ENCODE measurements at regions not wholly inside any gene's neighbourhood (a gene's known extent, or its start where the extent isn't known, plus 50 kb on each side); places are given as distances from the start of the nearest gene placed in this dataset.

GRCh38 chr4:117429506-117429905, 344.1 kb upstream of the TRAM1L1 start:
- DNase-seq (ENCODE audit: low spot score): no peak

DNA sequence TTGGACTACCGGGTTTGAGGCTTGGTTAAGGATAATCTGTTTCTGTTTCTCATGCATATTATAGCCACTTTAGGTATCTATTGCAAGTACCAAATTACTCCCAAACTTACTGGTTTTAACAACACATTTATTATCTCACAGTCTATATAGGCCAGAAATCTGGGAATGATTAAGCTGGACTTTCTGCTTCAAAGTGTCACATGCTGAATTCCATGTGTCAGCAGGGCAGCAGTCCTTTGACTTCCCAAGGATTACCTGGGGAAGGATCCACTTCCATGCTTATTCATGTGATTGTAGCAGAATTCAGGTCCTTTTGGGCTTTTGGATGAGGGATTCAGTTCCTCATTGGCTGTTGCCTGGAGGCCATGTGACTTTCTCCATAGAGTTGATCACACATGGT, 349.0 kb upstream of the TRAM1L1 start:
- DNase-seq (ENCODE audit: low spot score): peak; percentile 38

DNA sequence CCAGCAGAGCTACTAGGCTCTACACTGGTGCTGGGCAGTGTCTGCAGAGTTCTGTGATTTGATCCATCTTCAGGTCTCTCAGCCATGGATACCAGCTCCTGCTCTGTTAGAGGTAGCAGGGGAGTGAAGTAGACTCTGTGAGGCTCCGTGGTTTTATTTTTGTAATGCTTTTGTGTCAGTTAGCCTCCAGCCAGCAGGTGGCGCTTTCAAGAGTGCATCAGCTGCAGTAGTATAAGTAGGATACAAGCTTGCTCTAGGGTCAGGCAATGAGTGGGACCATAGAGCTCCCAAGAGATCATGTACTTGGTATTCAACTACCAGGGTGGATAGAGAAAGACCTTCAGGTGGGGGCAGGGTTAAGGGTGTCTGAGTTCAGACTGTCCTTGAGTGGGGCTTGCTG, 362.5 kb upstream of the TRAM1L1 start:
- no peak for DNase-seq (ENCODE audit: low spot score)

GRCh38 chr4:117455088-117455487, 369.7 kb upstream of the TRAM1L1 start:
- peak; percentile 33 for DNase-seq (ENCODE audit: low spot score)

DNA sequence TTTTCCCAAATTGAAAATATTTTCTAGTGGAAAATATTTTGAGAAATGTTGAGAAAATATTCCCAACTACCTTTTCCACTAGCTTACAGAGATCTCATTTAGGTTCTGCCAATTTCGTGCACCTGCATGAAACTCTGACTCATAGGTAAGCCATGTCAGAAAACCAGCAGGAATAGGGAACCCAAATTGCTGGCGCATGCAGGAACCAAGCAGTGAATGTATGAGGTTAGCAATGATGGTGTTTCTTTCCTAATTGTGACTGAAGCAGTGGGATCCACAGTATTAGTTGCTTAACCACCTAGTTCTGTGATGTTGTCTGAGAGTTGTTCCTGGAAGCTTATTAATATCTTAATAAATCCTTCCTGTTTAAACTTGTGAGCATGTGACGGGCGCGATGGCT, 381.0 kb upstream of the TRAM1L1 start:
- peak; percentile 65 for DNase-seq (ENCODE audit: low spot score)

- no peak for DNase-seq (ENCODE audit: low spot score)
Observed at GRCh38 chr4:117467404-117467803, 382.0 kb upstream of the TRAM1L1 start.

DNA sequence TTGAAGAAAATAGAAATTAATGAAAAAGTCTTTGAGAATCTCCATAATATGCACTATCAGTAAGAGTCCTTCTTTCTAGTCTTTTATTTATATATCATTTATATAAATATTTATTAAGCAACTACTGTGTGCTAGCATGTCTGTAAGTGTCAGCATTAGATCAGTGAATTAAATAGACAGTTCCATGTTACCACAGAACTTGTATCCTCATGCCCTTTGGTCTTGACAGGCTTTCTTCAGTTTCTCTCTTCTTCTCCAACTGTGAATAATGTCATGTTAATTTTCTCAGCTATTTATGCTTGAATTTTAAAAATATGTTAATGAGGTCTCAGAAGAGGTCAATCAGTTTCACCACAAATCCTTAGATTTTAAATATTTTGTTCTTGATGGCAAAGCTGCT, 389.6 kb upstream of the TRAM1L1 start:
- no peak for DNase-seq (ENCODE audit: low spot score)

DNA sequence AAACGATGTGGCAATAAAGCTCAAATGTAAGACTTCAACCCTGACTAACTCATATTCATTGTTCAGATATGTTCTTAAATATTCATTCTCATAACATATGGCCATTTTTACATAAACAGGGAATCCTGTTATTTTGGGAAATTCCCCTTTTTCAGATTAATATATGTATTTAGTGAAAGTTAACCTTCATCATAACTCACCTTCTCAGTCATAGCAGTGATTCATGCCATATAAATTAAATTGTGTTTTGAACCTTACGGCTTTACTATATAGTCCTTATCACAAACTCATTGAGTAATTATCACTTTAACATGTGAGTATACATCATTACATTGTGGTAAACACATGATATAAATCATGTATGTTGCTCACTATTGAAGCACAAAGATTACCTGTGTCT, 392.5 kb upstream of the TRAM1L1 start:
- DNase-seq (ENCODE audit: low spot score): no peak

DNA sequence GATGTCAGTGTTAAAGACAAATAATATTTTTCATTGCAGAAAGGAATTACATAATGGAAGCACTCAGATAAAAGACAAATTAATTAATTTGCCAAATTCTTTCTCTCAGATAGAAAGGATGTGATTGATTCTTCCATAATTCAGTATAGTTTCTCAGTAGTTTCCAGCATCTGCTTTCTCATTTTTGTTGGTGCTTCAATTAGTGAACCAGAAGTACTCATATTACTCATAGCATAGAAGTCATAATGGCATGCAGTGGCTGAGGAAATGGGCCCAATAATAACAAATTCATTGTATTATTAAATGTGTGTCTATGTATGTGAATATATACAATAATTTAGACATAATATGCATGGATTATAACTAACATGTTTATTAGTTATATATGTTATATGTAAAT, 393.3 kb upstream of the TRAM1L1 start:
- DNase-seq (ENCODE audit: low spot score): no peak

DNA sequence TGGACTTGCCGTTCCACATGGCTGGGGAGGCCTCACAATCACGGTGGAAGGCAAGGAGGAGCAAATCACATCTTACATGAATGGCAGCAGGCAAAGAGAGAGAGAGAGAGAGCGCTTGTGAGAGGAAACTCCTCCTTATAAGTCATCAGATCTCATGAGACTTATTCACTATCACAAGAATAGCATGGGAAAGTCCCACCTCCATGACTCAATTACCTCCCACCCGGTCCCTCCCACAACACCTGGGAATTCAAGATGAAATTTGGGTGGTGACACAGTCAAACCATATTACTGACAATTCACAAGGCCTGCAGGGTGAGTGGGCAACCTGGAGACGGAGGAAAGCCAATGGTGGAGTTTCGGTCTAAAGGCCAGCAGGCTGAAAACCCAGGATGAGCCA, 394.3 kb upstream of the TRAM1L1 start:
- peak; percentile 83 for DNase-seq (ENCODE audit: low spot score)

- DNase-seq (ENCODE audit: low spot score): peak; percentile 69
Observed at GRCh38 chr4:117481742-117482141, 396.4 kb upstream of the TRAM1L1 start.

GRCh38 chr4:117488692-117489091, 403.3 kb upstream of the TRAM1L1 start:
- DNase-seq (ENCODE audit: low spot score): no peak

DNA sequence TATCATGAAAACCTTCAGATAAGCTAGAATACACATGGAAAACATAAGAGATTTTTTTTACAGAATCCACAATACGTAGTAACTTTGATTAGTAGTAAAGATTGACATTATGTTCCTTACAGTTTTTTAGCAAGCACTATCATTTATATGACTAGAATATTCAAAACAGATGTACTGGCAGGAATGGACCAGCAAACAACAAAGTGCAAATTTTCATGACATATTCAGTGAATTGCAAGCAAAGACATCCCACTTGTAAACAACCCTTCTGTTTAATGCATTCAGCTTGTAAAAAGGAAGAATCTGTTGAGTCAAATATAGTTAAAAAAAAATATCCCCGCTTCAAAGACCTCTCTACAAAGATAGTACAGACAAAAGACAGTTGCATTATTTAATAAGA, 403.7 kb upstream of the TRAM1L1 start:
- no peak for DNase-seq (ENCODE audit: low spot score)

DNA sequence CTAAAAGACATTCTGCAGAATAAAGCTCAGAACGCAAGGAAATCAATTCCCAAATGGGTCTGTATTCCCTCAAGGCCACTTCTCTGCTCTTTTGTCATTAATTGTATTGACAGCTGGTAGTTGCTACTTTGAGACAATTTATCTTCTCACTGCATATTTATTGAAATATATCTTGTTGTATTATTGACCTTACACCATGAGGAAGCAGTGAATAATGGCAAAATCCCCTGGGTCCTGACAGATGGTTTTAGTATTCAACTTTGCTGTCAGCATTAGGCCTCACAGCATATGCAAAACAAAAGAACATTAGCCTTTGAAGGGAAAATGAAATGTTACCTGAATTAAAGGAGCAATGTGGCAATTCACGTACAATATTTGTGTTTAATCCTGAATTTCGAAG, 406.1 kb upstream of the TRAM1L1 start:
- no peak for DNase-seq (ENCODE audit: low spot score)

GRCh38 chr4:117495802-117496201, 410.4 kb upstream of the TRAM1L1 start:
- no peak for DNase-seq (ENCODE audit: low spot score)

DNA sequence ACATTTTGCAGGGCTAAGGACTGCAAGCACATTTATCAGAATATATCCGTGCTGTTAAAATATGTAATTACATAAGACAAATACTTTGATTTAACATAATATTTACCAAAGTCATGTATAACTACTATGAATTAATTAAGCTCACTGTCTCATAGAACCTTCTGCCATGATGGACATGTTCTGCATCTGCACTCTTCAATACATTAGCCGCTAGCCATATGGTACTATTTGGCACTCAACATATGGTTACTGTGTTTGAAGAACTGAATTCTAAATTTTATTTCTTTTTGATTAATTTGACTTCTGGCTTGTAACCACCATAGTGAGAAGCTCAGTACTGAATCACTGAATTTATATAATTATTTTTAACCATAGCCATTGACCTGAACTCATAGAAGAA, 427.0 kb upstream of the TRAM1L1 start:
- no peak for DNase-seq (ENCODE audit: low spot score)

GRCh38 chr4:117514391-117515175, 429.2 kb upstream of the TRAM1L1 start:
- no peak for DNase-seq (ENCODE audit: low spot score)

DNA sequence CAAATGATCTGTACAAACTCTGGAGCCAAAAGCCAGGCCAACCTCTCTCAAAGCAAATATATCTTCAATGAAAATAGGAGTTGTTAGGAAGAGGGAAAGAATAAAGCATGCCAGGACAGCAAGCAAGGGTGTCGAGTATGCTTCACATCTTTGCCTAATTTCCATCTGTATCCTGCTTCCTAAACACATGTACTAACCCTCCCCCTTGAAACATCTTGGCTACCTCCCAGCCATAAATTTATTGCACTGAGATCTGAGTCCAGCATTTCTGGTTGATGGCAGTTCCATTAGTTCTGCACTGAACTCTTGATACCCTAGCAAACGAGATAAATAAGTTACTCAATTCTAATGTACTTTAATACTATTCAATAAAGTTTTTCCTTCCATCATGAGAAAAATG, 430.5 kb upstream of the TRAM1L1 start:
- DNase-seq (ENCODE audit: low spot score): no peak

GRCh38 chr4:117527601-117528000, 442.2 kb upstream of the TRAM1L1 start:
- no peak for DNase-seq (ENCODE audit: low spot score)

DNA sequence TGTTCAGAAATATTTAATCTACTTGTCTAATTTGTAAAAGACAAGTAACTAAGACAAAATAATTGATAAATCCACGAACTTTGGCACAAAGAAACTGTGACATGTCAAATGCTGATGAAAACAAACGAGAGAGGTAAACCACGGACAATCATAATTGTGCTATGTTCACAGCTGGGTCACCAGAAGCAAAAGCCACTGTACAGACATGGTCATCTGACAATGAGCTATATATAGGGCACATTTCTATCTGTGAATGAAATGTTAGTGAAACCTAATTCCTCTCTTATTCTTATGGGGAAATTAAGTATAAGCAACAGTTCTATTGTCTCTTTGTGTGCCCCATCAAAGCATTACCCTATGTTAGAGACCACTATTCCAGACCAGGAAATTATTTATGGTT, 444.0 kb upstream of the TRAM1L1 start:
- no peak for DNase-seq (ENCODE audit: low spot score)

GRCh38 chr4:117533501-117533900, 448.1 kb upstream of the TRAM1L1 start:
- no peak for DNase-seq (ENCODE audit: low spot score)

DNA sequence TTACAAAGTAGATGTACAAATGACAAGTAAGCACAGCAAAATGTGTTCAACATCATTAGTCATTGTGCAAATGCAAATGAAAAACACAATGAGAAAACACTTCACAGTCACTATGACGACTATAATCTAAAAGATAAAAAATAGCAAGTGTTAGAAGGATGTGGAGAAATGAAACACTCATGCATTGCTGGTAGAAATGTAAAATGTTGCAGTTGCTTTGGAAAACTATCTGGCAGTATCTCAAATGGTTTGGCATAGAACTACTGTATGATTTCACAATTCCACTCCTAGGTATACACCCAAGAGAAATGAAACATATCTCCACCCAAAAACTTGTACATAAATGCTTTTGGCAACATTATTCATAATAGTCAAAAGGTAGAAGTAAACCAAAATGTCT, 459.7 kb upstream of the TRAM1L1 start:
- no peak for DNase-seq (ENCODE audit: low spot score)

- DNase-seq (ENCODE audit: low spot score): no peak
Observed at GRCh38 chr4:117549524-117549923, 464.1 kb upstream of the TRAM1L1 start.

DNA sequence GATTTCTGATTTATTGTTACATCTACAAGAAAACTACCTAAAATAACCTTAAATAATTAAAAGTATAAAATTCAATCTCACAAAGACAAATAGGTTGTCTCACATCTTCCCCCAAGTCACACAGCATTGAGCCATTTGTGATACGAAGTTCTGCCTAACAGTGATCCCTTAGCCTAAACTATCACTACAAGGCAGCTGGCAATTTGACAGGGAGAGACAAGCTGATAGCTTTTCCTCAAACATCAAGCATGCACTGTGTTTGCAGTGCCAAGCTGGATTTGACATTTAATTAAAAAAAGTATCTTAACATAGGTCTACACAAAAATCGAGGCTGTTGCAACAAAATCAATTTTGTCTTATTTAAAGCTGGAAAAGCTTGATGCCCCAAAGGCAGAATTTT, 464.7 kb upstream of the TRAM1L1 start:
- DNase-seq (ENCODE audit: low spot score): no peak
